ENCODE measurements at regions not wholly inside any gene's neighbourhood (a gene's known extent, or its start where the extent isn't known, plus 50 kb on each side); places are given as distances from the start of the nearest gene placed in this dataset.

- Mint-ChIP-seq H3K4me1 (no peaks in the 10 kb centered on the region), H3K36me3 (ENCODE audit: low read depth) (no peaks in the 10 kb centered on the region), H3K27ac (no peak overlapping the region), H3K4me3 (no peak overlapping the region), H3K9me3 (no peaks in the 10 kb centered on the region), H3K27me3 (ENCODE audit: low read depth) (no peaks in the 10 kb centered on the region)
- TF ChIP-seq CTCF (IDR thresholded peaks at IDR 0.05; ENCODE audit: unreplicated experiment in 3 of 3): no peak
These were observed 876.3 kb upstream of the CTNND2 start for GRCh38 chr5:12780536-12780935.

- Mint-ChIP-seq H3K9me3 (no peaks in the 10 kb centered on the region), H3K36me3 (ENCODE audit: low read depth) (no peaks in the 10 kb centered on the region), H3K4me1 (no peaks in the 10 kb centered on the region), H3K27me3 (ENCODE audit: low read depth) (no peaks in the 10 kb centered on the region), H3K27ac (no peak overlapping the region), H3K4me3 (no peak overlapping the region)
- no peak for TF ChIP-seq CTCF (IDR thresholded peaks at IDR 0.05; ENCODE audit: unreplicated experiment in 3 of 3)
These were observed 873.1 kb upstream of the CTNND2 start for GRCh38 chr5:12777342-12777741.

GRCh38 chr5:12772276-12772675 is 868.0 kb upstream of the CTNND2 start:
- Mint-ChIP-seq H3K27me3 (ENCODE audit: low read depth) (no peaks in the 10 kb centered on the region), H3K4me3 (no peak overlapping the region), H3K9me3 (no peaks in the 10 kb centered on the region), H3K27ac (no peak overlapping the region), H3K36me3 (ENCODE audit: low read depth) (no peaks in the 10 kb centered on the region), H3K4me1 (no peaks in the 10 kb centered on the region)
- no peak for TF ChIP-seq CTCF (IDR thresholded peaks at IDR 0.05; ENCODE audit: unreplicated experiment in 3 of 3)

GRCh38 chr5:12759377-12759776 is 855.1 kb upstream of the CTNND2 start:
- TF ChIP-seq CTCF (IDR thresholded peaks at IDR 0.05; ENCODE audit: unreplicated experiment in 3 of 3): no peak
- Mint-ChIP-seq H3K36me3 (ENCODE audit: low read depth) (no peaks in the 10 kb centered on the region), H3K27ac (no peak overlapping the region), H3K4me3 (no peak overlapping the region), H3K9me3 (no peaks in the 10 kb centered on the region), H3K4me1 (no peaks in the 10 kb centered on the region), H3K27me3 (ENCODE audit: low read depth) (no peaks in the 10 kb centered on the region)

GRCh38 chr5:12757035-12757434 is 852.8 kb upstream of the CTNND2 start:
- Mint-ChIP-seq H3K4me1 (no peaks in the 10 kb centered on the region), H3K27me3 (ENCODE audit: low read depth) (no peaks in the 10 kb centered on the region), H3K9me3 (no peaks in the 10 kb centered on the region), H3K27ac (no peak overlapping the region), H3K36me3 (ENCODE audit: low read depth) (no peaks in the 10 kb centered on the region), H3K4me3 (no peak overlapping the region)
- no peak for TF ChIP-seq CTCF (IDR thresholded peaks at IDR 0.05; ENCODE audit: unreplicated experiment in 3 of 3)

- no peaks in the 10 kb centered on the region for H3K27me3 Mint-ChIP-seq (ENCODE audit: low read depth)
- no peaks in the 10 kb centered on the region for H3K9me3 Mint-ChIP-seq
- H3K36me3 Mint-ChIP-seq (ENCODE audit: low read depth): no peaks in the 10 kb centered on the region
- TF ChIP-seq CTCF (IDR thresholded peaks at IDR 0.05; ENCODE audit: unreplicated experiment in 3 of 3): no peak
- H3K4me3 Mint-ChIP-seq: no peak overlapping the region
- no peak overlapping the region for H3K27ac Mint-ChIP-seq
- H3K4me1 Mint-ChIP-seq: no peaks in the 10 kb centered on the region
These were observed 841.3 kb upstream of the CTNND2 start for GRCh38 chr5:12745537-12745936.

All from nephron (organoid).